ENCODE measurements at regions not wholly inside any gene's neighbourhood (a gene's known extent, or its start where the extent isn't known, plus 50 kb on each side); places are given as distances from the start of the nearest gene placed in this dataset.

DNA sequence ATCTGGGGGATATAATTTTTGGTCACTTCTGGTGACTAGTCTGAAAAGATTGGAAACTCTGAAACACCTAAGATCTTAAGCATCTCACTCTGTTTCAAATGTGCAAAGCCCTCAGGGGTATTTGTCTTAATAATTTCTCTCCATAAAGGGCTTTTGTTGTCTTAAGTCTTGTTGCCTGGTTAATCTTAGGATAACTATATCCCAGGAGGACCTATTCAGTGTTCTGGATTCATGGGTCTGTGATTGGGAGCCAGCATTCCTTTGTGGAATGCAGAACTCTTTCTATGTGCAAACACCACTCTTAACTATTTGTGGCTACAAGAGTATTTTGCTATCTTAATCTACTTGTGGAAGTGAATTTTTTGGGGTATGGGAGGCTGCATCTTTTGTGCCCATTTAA is 1573.0 kb upstream of the PRMT6 start:
- no peak overlapping the region for H3K4me3 ChIP-seq (ENCODE audit: low read depth, low read length)
- TF ChIP-seq, protein P1, sequence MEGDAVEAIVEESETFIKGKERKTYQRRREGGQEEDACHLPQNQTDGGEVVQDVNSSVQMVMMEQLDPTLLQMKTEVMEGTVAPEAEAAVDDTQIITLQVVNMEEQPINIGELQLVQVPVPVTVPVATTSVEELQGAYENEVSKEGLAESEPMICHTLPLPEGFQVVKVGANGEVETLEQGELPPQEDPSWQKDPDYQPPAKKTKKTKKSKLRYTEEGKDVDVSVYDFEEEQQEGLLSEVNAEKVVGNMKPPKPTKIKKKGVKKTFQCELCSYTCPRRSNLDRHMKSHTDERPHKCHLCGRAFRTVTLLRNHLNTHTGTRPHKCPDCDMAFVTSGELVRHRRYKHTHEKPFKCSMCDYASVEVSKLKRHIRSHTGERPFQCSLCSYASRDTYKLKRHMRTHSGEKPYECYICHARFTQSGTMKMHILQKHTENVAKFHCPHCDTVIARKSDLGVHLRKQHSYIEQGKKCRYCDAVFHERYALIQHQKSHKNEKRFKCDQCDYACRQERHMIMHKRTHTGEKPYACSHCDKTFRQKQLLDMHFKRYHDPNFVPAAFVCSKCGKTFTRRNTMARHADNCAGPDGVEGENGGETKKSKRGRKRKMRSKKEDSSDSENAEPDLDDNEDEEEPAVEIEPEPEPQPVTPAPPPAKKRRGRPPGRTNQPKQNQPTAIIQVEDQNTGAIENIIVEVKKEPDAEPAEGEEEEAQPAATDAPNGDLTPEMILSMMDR (conservative IDR thresholded peaks at IDR 0.05; ENCODE audit: low read depth, low read length): no peak
- DNase-seq (ENCODE audit: low read depth): no peak

DNA sequence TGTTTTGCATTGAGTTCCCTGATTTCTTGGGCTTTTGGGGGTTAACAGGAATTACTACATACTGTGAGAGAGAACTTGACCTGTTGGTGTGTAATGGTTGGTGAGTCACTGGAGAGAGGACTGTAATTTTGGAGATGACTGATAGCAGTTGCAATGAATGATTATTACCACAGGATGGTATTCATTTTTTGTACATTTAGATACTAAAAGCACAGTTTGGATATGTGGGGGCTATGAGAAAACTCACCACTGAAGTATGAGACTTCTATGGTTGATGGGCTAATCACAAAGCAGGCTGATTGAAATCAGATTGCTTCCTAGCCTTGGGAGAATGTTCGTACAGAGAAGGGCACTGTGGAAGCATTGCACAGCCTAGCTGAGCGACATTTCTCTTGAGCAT is 1571.3 kb upstream of the PRMT6 start:
- DNase-seq (ENCODE audit: low read depth): no peak
- H3K4me3 ChIP-seq (ENCODE audit: low read depth, low read length): no peak overlapping the region
- TF ChIP-seq, protein P1 (conservative IDR thresholded peaks at IDR 0.05; ENCODE audit: low read depth, low read length): no peak

DNA sequence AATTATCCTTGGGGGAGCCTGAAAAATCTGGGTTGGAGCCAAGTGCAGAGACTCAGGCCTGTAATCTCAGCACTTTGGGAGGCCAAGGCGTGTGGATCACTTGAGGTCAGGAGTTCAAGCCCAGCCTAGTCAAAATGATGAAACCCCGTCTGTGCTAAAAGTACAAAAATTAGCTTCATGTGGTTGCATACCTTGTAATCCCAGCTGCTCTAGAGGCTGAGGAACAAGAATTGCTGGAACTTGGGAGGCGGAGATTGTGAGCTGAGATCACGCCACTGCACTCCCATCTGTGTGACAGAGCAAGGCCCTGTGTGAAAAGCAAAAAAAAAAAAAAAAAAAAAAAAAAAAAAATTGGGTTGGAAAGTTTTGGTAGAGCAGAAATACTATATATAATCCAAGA is 1563.6 kb upstream of the PRMT6 start:
- DNase-seq (ENCODE audit: low read depth): no peak
- H3K4me3 ChIP-seq (ENCODE audit: low read depth, low read length): no peak overlapping the region
- TF ChIP-seq, protein P1 (conservative IDR thresholded peaks at IDR 0.05; ENCODE audit: low read depth, low read length): no peak

DNA sequence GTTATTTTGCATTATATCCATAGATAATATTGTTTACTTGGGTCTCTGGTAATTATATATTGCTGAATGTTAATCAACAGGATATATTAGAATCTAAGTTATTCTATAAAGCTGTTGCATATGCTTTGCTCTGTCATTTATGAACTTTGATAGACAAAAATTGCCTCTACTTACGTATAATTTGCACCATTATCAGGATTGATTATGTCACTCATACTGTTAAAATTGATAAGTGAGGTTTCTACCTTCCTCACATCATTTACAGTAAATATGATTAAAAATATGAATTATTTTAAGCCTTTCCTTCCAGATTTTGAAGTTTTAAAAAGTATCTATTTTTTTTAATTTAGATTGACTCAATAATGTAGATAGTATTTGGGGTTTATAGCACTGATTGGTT is 1540.4 kb upstream of the PRMT6 start:
- no peak for DNase-seq (ENCODE audit: low read depth)
- TF ChIP-seq, protein P1 (conservative IDR thresholded peaks at IDR 0.05; ENCODE audit: low read depth, low read length): no peak
- H3K4me3 ChIP-seq (ENCODE audit: low read depth, low read length): no peak overlapping the region

DNA sequence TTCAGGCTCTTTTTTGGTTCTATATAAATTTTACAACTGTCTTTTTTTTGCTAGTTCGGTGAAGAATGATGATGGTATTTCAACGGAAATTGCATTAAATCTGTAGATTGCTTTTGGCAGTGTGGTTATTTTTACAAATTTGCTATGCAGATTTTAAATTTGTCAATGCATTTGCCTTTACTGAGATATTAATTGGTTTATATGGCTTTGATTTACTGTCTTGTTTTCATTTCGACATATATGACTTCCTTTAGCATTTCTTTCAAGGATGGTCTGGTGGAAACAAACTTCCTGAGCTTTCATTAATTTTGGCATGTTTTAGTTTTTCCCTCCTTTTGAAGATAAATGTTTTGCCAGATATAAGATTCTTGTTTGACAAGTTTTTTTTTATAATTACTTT is 1522.5 kb upstream of the PRMT6 start:
- DNase-seq (ENCODE audit: low read depth): no peak
- TF ChIP-seq, protein P1 (conservative IDR thresholded peaks at IDR 0.05; ENCODE audit: low read depth, low read length): no peak
- no peak overlapping the region for H3K4me3 ChIP-seq (ENCODE audit: low read depth, low read length)

DNA sequence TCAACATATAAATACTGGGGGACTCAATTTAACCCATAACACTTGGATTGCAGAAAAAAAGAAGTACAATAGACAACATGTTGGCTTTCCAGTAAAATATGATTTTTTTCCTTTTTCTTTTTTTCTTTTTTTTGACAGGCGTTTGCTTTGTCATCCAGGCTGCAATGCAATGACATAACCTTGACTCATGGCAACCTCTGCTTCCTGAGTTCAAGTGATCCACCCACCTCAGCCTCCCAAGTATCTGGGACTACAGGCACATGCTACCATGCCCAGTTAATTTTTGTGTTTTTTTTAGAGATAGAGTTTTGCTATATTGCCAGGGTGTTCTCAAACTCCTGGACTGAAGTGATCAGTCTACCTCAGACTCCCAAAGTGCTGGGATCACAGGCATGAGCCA is 1512.0 kb upstream of the PRMT6 start:
- no peak overlapping the region for H3K4me3 ChIP-seq (ENCODE audit: low read depth, low read length)
- no peak for DNase-seq (ENCODE audit: low read depth)
- TF ChIP-seq, protein P1 (conservative IDR thresholded peaks at IDR 0.05; ENCODE audit: low read depth, low read length): no peak

DNA sequence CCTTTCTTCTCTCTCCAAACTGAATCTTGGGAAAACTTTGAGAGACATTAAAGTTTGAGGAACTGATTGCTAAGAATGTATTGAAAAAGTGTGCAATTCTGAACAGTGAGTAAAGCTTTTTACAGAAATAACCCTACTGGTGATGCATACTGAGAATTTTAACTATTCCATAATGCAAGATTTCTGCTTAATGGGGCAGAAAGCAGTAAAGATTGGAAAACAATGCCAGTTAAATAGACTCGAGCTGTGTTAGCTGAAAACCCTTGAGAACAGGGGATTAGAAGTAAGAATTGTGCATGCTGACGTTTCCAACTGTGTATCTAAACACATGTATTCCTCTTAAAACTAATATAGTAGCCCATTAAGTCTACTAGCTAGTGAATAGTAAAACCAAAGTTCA is 1500.2 kb upstream of the PRMT6 start:
- no peak overlapping the region for H3K4me3 ChIP-seq (ENCODE audit: low read depth, low read length)
- TF ChIP-seq, protein P1 (conservative IDR thresholded peaks at IDR 0.05; ENCODE audit: low read depth, low read length): no peak
- no peak for DNase-seq (ENCODE audit: low read depth)
